NB4 (cell line): ENCODE measurements at regions not wholly inside any gene's neighbourhood (a gene's known extent, or its start where the extent isn't known, plus 50 kb on each side); places are given as distances from the start of the nearest gene placed in this dataset.

Source experiments
- CTCF ChIP-seq: IDR thresholded peaks from one replicate; pipeline ENCODE4 v1.5.1; 2012; ENCODE audit warnings: low read depth, low read length
- POLR2A ChIP-seq: IDR thresholded peaks from 2 replicates; pipeline ENCODE4 v1.6.1; 2011; ENCODE audit warnings: mild to moderate bottlenecking; ENCODE audit not compliant: insufficient read length; ENCODE audit errors: extremely low read depth
- TF ChIP-seq, protein P1 (sequence below): IDR thresholded peaks from 2 replicates; pipeline ENCODE4 v1.6.1; 2011; ENCODE audit warnings: low read depth, low read length

GRCh38 chr6:153488267-153488666 lies 357.2 kb upstream of the RGS17 start:
- TF ChIP-seq, protein P1, sequence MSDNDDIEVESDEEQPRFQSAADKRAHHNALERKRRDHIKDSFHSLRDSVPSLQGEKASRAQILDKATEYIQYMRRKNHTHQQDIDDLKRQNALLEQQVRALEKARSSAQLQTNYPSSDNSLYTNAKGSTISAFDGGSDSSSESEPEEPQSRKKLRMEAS = no peak
- no peak for TF ChIP-seq CTCF
- no peak for TF ChIP-seq POLR2A
